Nephron progenitor cell (in vitro differentiated cells): ENCODE measurements at regions not wholly inside any gene's neighbourhood (a gene's known extent, or its start where the extent isn't known, plus 50 kb on each side); places are given as distances from the start of the nearest gene placed in this dataset.

ENCODE experiments used
- DNase-seq: peaks from one replicate; pipeline ENCODE4 v3.0.0; 2021
- H3K27ac Mint-ChIP-seq: 2 replicates; pipeline ENCODE4 v1.8.0; 2021; ENCODE audit warnings: mild to moderate bottlenecking, moderate library complexity, mixed read lengths
- H3K27me3 Mint-ChIP-seq: 2 replicates; pipeline ENCODE4 v1.8.0; 2021; ENCODE audit warnings: mild to moderate bottlenecking, low read depth, mixed read lengths; ENCODE audit not compliant: poor library complexity
- H3K36me3 Mint-ChIP-seq: 2 replicates; pipeline ENCODE4 v1.8.0; 2021; ENCODE audit warnings: low read depth, mixed read lengths
- H3K4me1 Mint-ChIP-seq: 2 replicates; pipeline ENCODE4 v1.8.0; 2021; ENCODE audit warnings: mixed read lengths
- H3K4me3 Mint-ChIP-seq: 2 replicates; pipeline ENCODE4 v1.8.0; 2021; ENCODE audit warnings: mild to moderate bottlenecking, moderate library complexity, mixed read lengths
- H3K9me3 Mint-ChIP-seq: 2 replicates; pipeline ENCODE4 v1.8.0; 2021; ENCODE audit warnings: mild to moderate bottlenecking, moderate library complexity, mixed read lengths
- TF ChIP-seq, protein P1 (sequence below): fragments of 200-600 bp; sonication (generic); IDR thresholded peaks from 2 replicates; pipeline ENCODE4 v1.5.0; 2021; ENCODE audit warnings: antibody characterized with exemption

DNA sequence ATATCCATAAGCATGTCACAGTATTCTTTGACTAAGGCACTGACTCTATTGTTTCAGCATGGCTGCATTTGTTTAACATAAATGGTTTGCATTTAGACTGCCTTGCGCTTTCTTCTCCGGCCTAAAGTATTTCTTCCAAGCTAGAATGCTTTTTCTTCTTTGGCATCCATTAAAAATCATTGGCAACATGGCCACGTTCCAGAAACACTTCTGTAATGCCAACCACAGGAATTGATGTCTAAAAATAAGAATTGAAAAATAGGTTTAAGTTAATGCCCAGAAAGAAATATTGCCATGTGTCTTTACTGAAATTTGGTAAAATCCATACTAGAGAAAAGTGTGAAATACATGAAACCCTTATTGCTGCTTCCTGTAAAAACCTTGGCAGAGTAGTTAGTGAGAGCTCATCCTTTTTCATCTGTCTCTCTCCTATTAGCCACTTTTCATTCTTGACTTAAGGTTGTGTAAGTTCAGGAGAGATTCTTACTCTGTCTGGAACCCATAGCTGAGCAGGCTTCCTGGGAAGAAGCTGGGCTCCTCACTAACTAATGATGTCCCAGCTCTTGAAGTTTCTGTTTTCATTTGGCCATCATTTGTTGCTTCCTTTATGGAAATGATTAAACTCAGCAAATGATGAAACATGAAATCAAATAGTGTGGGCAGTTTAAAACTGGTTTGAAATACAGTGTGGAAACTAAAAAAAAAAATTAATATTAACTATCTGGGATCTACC lies 58.2 kb upstream of the RPS23 start:
- no peaks in the 10 kb centered on the region for H3K36me3 Mint-ChIP-seq
- H3K4me3 Mint-ChIP-seq, result no peak overlapping the region
- peaks cover 12% of the 10 kb centered on the region for H3K4me1 Mint-ChIP-seq
- H3K9me3 Mint-ChIP-seq, result no peaks in the 10 kb centered on the region
- DNase-seq, result no peak
- no peak overlapping the region for H3K27ac Mint-ChIP-seq
- H3K27me3 Mint-ChIP-seq, result no peaks in the 10 kb centered on the region
- TF ChIP-seq, protein P1, sequence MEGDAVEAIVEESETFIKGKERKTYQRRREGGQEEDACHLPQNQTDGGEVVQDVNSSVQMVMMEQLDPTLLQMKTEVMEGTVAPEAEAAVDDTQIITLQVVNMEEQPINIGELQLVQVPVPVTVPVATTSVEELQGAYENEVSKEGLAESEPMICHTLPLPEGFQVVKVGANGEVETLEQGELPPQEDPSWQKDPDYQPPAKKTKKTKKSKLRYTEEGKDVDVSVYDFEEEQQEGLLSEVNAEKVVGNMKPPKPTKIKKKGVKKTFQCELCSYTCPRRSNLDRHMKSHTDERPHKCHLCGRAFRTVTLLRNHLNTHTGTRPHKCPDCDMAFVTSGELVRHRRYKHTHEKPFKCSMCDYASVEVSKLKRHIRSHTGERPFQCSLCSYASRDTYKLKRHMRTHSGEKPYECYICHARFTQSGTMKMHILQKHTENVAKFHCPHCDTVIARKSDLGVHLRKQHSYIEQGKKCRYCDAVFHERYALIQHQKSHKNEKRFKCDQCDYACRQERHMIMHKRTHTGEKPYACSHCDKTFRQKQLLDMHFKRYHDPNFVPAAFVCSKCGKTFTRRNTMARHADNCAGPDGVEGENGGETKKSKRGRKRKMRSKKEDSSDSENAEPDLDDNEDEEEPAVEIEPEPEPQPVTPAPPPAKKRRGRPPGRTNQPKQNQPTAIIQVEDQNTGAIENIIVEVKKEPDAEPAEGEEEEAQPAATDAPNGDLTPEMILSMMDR, result no peak

DNA sequence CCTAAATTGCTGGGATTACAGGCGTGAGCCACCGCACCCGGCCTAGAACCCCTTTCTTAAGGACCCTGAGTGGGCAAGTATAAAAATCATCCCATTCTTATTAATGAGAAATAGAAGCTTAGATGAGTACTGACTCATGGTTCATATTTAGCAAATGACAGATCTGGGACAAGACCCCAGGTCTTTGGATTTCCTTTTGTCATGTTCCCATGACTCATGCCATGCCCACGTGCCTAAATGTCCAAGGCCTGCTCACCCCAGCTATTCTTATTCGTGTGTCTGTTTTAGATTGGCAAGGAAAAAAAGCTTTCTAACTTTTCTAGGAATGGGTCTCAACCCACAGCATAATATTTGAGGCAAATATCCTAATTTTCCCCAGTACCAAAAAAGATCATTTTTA lies 57.7 kb upstream of the RPS23 start:
- TF ChIP-seq, protein P1, result no peak
- no peaks in the 10 kb centered on the region for H3K27me3 Mint-ChIP-seq
- peaks cover 12% of the 10 kb centered on the region for H3K4me1 Mint-ChIP-seq
- no peak overlapping the region for H3K4me3 Mint-ChIP-seq
- no peaks in the 10 kb centered on the region for H3K36me3 Mint-ChIP-seq
- DNase-seq, result no peak
- H3K27ac Mint-ChIP-seq, result no peak overlapping the region
- no peaks in the 10 kb centered on the region for H3K9me3 Mint-ChIP-seq

DNA sequence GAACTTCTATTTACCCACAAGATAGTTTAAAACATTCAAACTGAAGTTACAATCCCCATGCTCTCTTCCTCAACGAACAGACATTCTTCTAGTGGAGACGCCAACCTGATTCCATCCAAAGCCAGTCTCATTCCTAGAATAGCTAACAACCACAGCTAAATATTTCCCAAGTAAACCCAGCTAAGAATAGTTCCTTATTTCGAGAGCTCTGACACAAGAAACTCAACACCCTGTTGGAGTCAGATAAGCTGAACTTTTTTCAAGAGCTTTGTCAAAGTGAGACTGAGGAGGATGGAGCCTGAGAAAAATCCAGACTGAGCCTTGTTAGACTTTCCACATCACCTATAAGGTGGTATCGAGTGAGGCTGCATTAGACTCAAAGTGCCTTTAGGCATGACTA lies 56.7 kb upstream of the RPS23 start:
- TF ChIP-seq, protein P1, result no peak
- peaks cover 20% of the 10 kb centered on the region for H3K4me1 Mint-ChIP-seq
- peaks cover 4% of the 10 kb centered on the region for H3K9me3 Mint-ChIP-seq
- H3K4me3 Mint-ChIP-seq, result no peak overlapping the region
- H3K36me3 Mint-ChIP-seq, result peaks cover 7% of the 10 kb centered on the region
- DNase-seq, result no peak
- H3K27ac Mint-ChIP-seq, result no peak overlapping the region
- H3K27me3 Mint-ChIP-seq, result no peaks in the 10 kb centered on the region

DNA sequence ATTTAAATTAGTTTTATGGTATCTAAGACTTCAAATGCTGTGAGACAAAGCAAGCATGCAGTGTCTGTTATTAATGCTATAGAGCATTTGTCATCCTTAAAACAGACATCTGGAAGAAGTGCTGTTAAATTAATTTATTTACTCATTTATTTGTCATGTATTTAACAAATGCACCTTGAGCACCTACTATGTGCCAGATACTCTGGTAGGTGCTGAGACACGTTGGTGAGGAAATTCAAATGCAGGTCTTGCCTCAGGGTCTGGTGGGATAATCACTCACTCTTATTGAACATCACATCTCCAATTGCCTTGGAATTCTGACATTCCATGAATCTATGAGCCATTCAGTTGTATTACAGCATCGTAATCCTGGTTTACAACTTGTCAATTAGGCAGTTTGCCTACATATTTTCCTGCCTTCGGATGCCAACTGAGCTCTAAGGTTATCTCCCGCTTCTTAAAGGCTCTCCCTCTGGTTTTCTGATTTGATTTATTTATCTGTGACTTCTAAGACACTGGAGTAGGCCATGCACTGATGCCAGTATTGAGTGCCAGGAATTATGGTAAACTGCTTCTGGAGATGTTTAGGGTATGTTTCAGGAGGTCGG lies 56.0 kb upstream of the RPS23 start:
- Mint-ChIP-seq H3K27me3 (no peaks in the 10 kb centered on the region), H3K4me1 (peaks cover 20% of the 10 kb centered on the region), H3K9me3 (peaks cover 10% of the 10 kb centered on the region), H3K27ac (no peak overlapping the region), H3K4me3 (no peak overlapping the region), H3K36me3 (peaks cover 13% of the 10 kb centered on the region)
- TF ChIP-seq, protein P1, result no peak
- DNase-seq, result no peak

DNA sequence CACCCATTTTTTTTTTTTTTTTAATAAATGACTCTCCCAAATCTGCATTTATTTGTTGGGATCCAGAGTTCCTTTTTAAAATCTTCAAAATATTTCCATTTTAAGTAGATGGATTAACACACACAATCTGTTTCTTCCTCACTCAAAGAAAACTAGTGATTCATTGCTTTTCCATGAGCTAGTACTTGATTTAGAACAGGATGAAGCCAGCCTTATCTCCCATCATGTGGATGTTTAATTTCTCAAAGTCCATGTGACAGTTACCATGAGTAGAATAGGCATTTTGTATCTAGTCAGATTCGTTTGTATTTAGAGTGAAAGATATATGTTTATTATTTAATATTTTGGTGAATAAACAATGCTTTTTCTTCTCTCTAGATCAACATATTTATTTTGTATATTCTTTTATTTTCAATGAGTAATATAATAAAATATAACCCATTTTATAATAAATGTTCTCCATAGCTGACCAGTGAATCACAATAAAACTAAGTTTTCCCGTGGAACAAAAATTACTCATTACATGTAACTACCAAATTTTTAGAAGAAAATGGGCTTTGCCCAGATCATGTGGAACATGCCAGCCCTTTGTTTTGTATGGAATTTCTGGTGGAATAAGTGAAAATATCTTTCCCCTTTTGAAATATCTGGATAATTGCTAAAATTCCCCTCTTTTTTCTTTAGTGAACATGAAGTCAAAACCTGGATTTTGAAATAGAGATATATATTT lies 54.9 kb upstream of the RPS23 start:
- Mint-ChIP-seq H3K4me1 (peaks cover 13% of the 10 kb centered on the region), H3K9me3 (peaks cover 21% of the 10 kb centered on the region), H3K4me3 (no peak overlapping the region), H3K27ac (no peak overlapping the region), H3K36me3 (peaks cover 23% of the 10 kb centered on the region), H3K27me3 (no peaks in the 10 kb centered on the region)
- DNase-seq, result no peak
- TF ChIP-seq, protein P1, result no peak
